ENCODE measurements at regions not wholly inside any gene's neighbourhood (a gene's known extent, or its start where the extent isn't known, plus 50 kb on each side); places are given as distances from the start of the nearest gene placed in this dataset.

GRCh38 chr15:29490747-29491471, 221.3 kb upstream of the NSMCE3 start:
- no peak overlapping the region for H3K27ac Mint-ChIP-seq (ENCODE audit: unreplicated experiment)
- H3K9me3 Mint-ChIP-seq (ENCODE audit: low read depth, unreplicated experiment), result no peaks in the 10 kb centered on the region
- no peaks in the 10 kb centered on the region for H3K27me3 Mint-ChIP-seq (ENCODE audit: unreplicated experiment)
- H3K4me3 Mint-ChIP-seq (ENCODE audit: low read depth, unreplicated experiment), result no peak overlapping the region
- intact Hi-C loops (cut with micrococcal nuclease; ENCODE audit: unreplicated experiment), result no loop called here
- no TSS peak for BruUV-seq (replicated peaks)
- no peaks in the 10 kb centered on the region for H3K36me3 Mint-ChIP-seq (ENCODE audit: insufficient read depth, unreplicated experiment)
- no peak for DNase-seq
- no peaks in the 10 kb centered on the region for H3K4me1 Mint-ChIP-seq (ENCODE audit: low read depth, unreplicated experiment)
- TF ChIP-seq CTCF (IDR thresholded peaks at IDR 0.05; ENCODE audit: unreplicated experiment), result no peak
- CTCF ChIA-PET, result no interaction called here

- intact Hi-C loops (cut with micrococcal nuclease; ENCODE audit: unreplicated experiment), result no loop called here
Observed at GRCh38 chr15:29480949-29481348, 211.3 kb upstream of the NSMCE3 start.

GRCh38 chr15:29480278-29480677, 210.7 kb upstream of the NSMCE3 start:
- CTCF ChIA-PET, result no interaction called here
- H3K27me3 Mint-ChIP-seq (ENCODE audit: unreplicated experiment), result peaks cover 12% of the 10 kb centered on the region
- intact Hi-C loops (cut with micrococcal nuclease; ENCODE audit: unreplicated experiment), result no loop called here
- H3K4me3 Mint-ChIP-seq (ENCODE audit: low read depth, unreplicated experiment), result no peak overlapping the region
- no peak overlapping the region for H3K27ac Mint-ChIP-seq (ENCODE audit: unreplicated experiment)
- no peaks in the 10 kb centered on the region for H3K9me3 Mint-ChIP-seq (ENCODE audit: low read depth, unreplicated experiment)
- DNase-seq, result no peak
- no peaks in the 10 kb centered on the region for H3K36me3 Mint-ChIP-seq (ENCODE audit: insufficient read depth, unreplicated experiment)
- BruUV-seq (replicated peaks), result no TSS peak
- H3K4me1 Mint-ChIP-seq (ENCODE audit: low read depth, unreplicated experiment), result no peaks in the 10 kb centered on the region
- TF ChIP-seq CTCF (IDR thresholded peaks at IDR 0.05; ENCODE audit: unreplicated experiment), result no peak

More at GRCh38 chr15:29480949-29481348, 211.3 kb upstream of the NSMCE3 start:
- no peak overlapping the region for H3K4me3 Mint-ChIP-seq (ENCODE audit: low read depth, unreplicated experiment)
- no peak overlapping the region for H3K27ac Mint-ChIP-seq (ENCODE audit: unreplicated experiment)
- CTCF ChIA-PET, result no interaction called here
- no peak for TF ChIP-seq CTCF (IDR thresholded peaks at IDR 0.05; ENCODE audit: unreplicated experiment)
- no peak for DNase-seq
- no peaks in the 10 kb centered on the region for H3K36me3 Mint-ChIP-seq (ENCODE audit: insufficient read depth, unreplicated experiment)
- H3K27me3 Mint-ChIP-seq (ENCODE audit: unreplicated experiment), result peaks cover 12% of the 10 kb centered on the region
- no peaks in the 10 kb centered on the region for H3K4me1 Mint-ChIP-seq (ENCODE audit: low read depth, unreplicated experiment)
- no TSS peak for BruUV-seq (replicated peaks)
- H3K9me3 Mint-ChIP-seq (ENCODE audit: low read depth, unreplicated experiment), result no peaks in the 10 kb centered on the region

GRCh38 chr15:29477256-29477655, 207.6 kb upstream of the NSMCE3 start:
- H3K36me3 Mint-ChIP-seq (ENCODE audit: insufficient read depth, unreplicated experiment), result no peaks in the 10 kb centered on the region
- no peak overlapping the region for H3K4me3 Mint-ChIP-seq (ENCODE audit: low read depth, unreplicated experiment)
- no peaks in the 10 kb centered on the region for H3K4me1 Mint-ChIP-seq (ENCODE audit: low read depth, unreplicated experiment)
- no peak overlapping the region for H3K27ac Mint-ChIP-seq (ENCODE audit: unreplicated experiment)
- no peaks in the 10 kb centered on the region for H3K9me3 Mint-ChIP-seq (ENCODE audit: low read depth, unreplicated experiment)
- no peak for DNase-seq
- CTCF ChIA-PET, result no interaction called here
- no TSS peak for BruUV-seq (replicated peaks)
- intact Hi-C loops (cut with micrococcal nuclease; ENCODE audit: unreplicated experiment), result no loop called here
- TF ChIP-seq CTCF (IDR thresholded peaks at IDR 0.05; ENCODE audit: unreplicated experiment), result no peak
- H3K27me3 Mint-ChIP-seq (ENCODE audit: unreplicated experiment), result peaks cover 12% of the 10 kb centered on the region

Data from Calu3 (cell line).